Ishikawa (cell line): ENCODE measurements at regions not wholly inside any gene's neighbourhood (a gene's known extent, or its start where the extent isn't known, plus 50 kb on each side); places are given as distances from the start of the nearest gene placed in this dataset.

Experiments used
- CEBPB ChIP-seq: IDR thresholded peaks from 2 replicates; pipeline ENCODE4 v1.6.1; 2012
- CREB1 ChIP-seq: IDR thresholded peaks from 2 replicates; pipeline ENCODE4 v1.6.1; 2012; ENCODE audit warnings: low read depth
- EGR1 ChIP-seq: IDR thresholded peaks from 2 replicates; pipeline ENCODE4 v1.6.1; 2012
- EP300 ChIP-seq: IDR thresholded peaks from 2 replicates; pipeline ENCODE4 v1.6.1; 2012; ENCODE audit warnings: borderline replicate concordance
- FOXM1 ChIP-seq: IDR thresholded peaks from 2 replicates; pipeline ENCODE4 v1.6.1; 2012; ENCODE audit warnings: low read depth, borderline replicate concordance
- NFIC ChIP-seq: IDR thresholded peaks from 2 replicates; pipeline ENCODE4 v1.6.1; 2012
- RAD21 ChIP-seq: IDR thresholded peaks from 2 replicates; pipeline ENCODE4 v1.6.1; 2012; ENCODE audit warnings: low read depth
- REST ChIP-seq: IDR thresholded peaks from 2 replicates; pipeline ENCODE4 v1.6.1; 2012; ENCODE audit warnings: low read depth, mild to moderate bottlenecking
- TAF1 ChIP-seq: IDR thresholded peaks from 2 replicates; pipeline ENCODE4 v1.6.1; 2012; ENCODE audit warnings: low read depth, mild to moderate bottlenecking
- TCF12 ChIP-seq: IDR thresholded peaks from 2 replicates; pipeline ENCODE4 v1.6.1; 2012; ENCODE audit warnings: low read depth
- TEAD4 ChIP-seq: IDR thresholded peaks from 2 replicates; pipeline ENCODE4 v1.6.1; 2012
- YY1 ChIP-seq: IDR thresholded peaks from 2 replicates; pipeline ENCODE4 v1.6.1; 2012; ENCODE audit warnings: low read depth
- ZBTB7A ChIP-seq: IDR thresholded peaks from 2 replicates; pipeline ENCODE4 v1.6.1; 2012; ENCODE audit warnings: low read depth
- TF ChIP-seq, protein P1 (sequence below): IDR thresholded peaks from 2 replicates; pipeline ENCODE4 v1.6.1; 2012
- TF ChIP-seq, protein P2 (sequence below): IDR thresholded peaks from 2 replicates; pipeline ENCODE4 v1.6.1; 2012

GRCh38 chr18:56487801-56488200 is 150.6 kb downstream of the TXNL1 start:
- TF ChIP-seq EGR1, result no peak

DNA sequence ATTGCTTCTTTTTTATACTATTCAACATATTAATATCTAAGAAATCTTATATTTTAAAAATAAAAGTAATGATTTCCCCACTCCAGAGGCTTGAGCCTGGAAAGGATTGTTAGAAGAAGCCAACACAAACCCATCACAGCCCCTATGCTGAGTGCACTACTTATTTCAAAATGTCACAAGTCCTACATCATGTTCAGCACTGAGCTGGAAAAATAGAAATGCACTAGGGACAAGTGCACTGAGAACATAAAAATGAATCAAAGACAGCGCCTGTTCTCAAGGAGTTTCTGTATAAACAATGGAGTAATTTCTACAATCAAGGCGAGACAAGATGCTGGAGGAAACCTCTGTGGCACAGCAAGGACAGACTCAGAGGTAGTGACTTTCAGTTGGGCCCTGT is 155.0 kb downstream of the TXNL1 start:
- no peak for TF ChIP-seq RAD21

GRCh38 chr18:56481751-56482150 is 156.6 kb downstream of the TXNL1 start:
- TF ChIP-seq, protein P1, sequence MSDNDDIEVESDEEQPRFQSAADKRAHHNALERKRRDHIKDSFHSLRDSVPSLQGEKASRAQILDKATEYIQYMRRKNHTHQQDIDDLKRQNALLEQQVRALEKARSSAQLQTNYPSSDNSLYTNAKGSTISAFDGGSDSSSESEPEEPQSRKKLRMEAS, result no peak
- no peak for TF ChIP-seq YY1
- no peak for TF ChIP-seq TAF1

- TF ChIP-seq EP300 (no peak), CREB1 (no peak), ZBTB7A (no peak), FOXM1 (no peak), RAD21 (no peak), EGR1 (no peak), REST (no peak), CEBPB (no peak), NFIC (no peak), TAF1 (no peak)
- TF ChIP-seq, protein P2, sequence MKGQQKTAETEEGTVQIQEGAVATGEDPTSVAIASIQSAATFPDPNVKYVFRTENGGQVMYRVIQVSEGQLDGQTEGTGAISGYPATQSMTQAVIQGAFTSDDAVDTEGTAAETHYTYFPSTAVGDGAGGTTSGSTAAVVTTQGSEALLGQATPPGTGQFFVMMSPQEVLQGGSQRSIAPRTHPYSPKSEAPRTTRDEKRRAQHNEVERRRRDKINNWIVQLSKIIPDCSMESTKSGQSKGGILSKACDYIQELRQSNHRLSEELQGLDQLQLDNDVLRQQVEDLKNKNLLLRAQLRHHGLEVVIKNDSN, result no peak
Measured at GRCh38 chr18:56479841-56480240, 158.6 kb downstream of the TXNL1 start.

GRCh38 chr18:56475250-56475649 is 163.1 kb downstream of the TXNL1 start:
- no peak for TF ChIP-seq RAD21
- no peak for TF ChIP-seq YY1
- no peak for TF ChIP-seq ZBTB7A
- TF ChIP-seq FOXM1, result no peak
- TF ChIP-seq EGR1, result no peak

DNA sequence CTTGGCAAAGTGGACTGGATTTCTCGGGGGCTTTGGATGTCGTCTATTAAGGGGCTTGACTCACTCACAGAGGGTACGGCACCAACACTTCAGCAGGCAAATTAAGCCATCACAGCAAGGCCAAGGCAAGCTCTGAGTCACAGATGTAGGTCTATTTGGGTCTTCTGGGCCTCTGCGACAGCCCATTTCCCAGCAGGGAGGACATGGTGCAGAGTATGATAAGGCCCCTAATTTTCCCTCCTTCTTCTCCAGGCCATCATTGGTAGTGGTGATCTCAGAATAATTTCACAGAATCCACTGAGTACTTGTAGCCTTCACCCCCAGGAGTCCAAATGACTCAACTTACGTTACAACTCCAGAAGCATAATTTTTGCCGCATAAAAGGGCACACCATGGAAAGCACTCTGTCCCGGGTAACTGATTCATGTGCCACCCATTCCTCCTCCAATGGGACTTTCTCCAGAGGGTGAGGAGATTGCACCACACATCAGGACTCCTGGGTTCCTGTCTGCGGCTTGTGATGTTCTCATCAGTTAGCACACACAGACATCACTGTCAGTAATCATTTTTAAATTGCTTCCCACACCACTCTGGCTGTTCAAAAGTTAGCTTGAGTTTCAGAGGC is 164.9 kb downstream of the TXNL1 start:
- TF ChIP-seq RAD21 (no peak), CEBPB (no peak), TEAD4 (no peak), FOXM1 (no peak)
- TF ChIP-seq, protein P2, result no peak
- TF ChIP-seq, protein P1, result no peak

DNA sequence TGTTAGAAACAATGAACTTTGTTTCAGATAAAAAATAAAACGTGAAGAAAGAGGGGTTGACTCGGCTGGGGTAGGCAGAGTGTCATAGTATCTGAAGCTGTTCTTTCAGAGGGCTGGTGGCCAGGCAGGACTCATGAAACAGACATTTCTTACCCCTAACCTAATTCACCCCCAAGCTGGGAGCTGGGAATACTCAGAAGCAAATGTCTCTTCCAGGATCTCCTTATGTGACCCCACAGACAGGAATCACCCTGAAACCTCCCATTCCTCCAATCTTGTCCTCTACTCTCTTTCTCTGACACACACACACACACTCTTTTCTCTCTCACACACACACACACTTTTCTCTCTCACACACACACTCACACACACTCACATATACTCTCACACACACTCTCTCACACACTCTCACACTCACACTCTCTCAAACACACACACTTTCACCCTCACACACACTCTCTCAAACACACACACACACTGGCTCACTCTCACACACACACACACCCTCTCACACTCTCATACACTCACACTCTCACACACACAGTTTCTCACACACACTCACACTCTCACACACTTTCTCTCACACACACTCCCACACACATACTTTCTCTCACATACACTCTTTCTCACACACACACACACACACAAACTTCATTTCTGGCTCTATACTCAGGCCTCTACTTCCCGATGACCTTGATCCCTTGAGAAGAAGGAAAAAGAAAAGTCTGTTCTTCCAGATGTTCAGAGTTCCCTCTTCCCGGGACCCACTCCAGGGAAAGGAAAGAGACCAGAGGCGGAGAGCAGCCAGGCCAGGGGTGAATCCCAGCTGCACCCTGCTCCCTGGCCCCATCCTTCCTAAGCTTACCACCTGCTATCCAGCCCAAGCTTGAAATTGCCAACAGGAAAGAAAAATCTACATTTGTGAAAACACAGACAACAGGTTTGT is 167.7 kb downstream of the TXNL1 start:
- TF ChIP-seq TCF12, result no peak
- no peak for TF ChIP-seq REST
- TF ChIP-seq CREB1, result no peak
- TF ChIP-seq ZBTB7A, result no peak
- TF ChIP-seq NFIC, result no peak
- no peak for TF ChIP-seq EP300
- TF ChIP-seq TAF1, result no peak
- TF ChIP-seq FOXM1, result no peak
- no peak for TF ChIP-seq TEAD4
- TF ChIP-seq, protein P1, result no peak
- no peak for TF ChIP-seq RAD21
- no peak for TF ChIP-seq CEBPB
- no peak for TF ChIP-seq YY1
- TF ChIP-seq, protein P2, result no peak
- no peak for TF ChIP-seq EGR1
